ENCODE measurements at regions not wholly inside any gene's neighbourhood (a gene's known extent, or its start where the extent isn't known, plus 50 kb on each side); places are given as distances from the start of the nearest gene placed in this dataset.

GRCh38 chr4:14046642-14047041 lies 419.1 kb upstream of the BOD1L1 start:
- H3K27ac Mint-ChIP-seq, result no peak overlapping the region
- H4K91ac ChIP-seq (ENCODE audit: insufficient read length, low read depth, low read length), result no peak overlapping the region
- H4K20me1 ChIP-seq (ENCODE audit: control insufficient read depth, insufficient read depth, insufficient read length), result no peaks in the 10 kb centered on the region
- H3K56ac ChIP-seq (ENCODE audit: insufficient read length, low read depth, low read length), result no peak overlapping the region
- H3K79me2 ChIP-seq (ENCODE audit: insufficient read depth, low read length), result no peaks in the 10 kb centered on the region
- DNase-seq, result no peak
- H2BK15ac ChIP-seq (ENCODE audit: low read depth, low read length), result no peak overlapping the region
- H3K9me3 ChIP-seq (ENCODE audit: control insufficient read depth, low read depth, low read length), result no peaks in the 10 kb centered on the region
- H2BK12ac ChIP-seq (ENCODE audit: insufficient read length, low read depth, low read length), result no peak overlapping the region
- H3K9ac ChIP-seq (ENCODE audit: extremely low read depth, insufficient read length, low read length), result no peak overlapping the region
- no peak overlapping the region for H3K4ac ChIP-seq (ENCODE audit: low read depth, low read length)
- TF ChIP-seq CTCF (conservative IDR thresholded peaks at IDR 0.05), result no peak
- no peak overlapping the region for H2AK5ac ChIP-seq (ENCODE audit: insufficient read length, low read length)
- no peaks in the 10 kb centered on the region for H3K79me1 ChIP-seq (ENCODE audit: insufficient read depth, low read depth, low read length, poor library complexity, severe bottlenecking)
- H3K27me3 Mint-ChIP-seq (ENCODE audit: low read depth), result no peaks in the 10 kb centered on the region
- no peak overlapping the region for H3K4me2 ChIP-seq (ENCODE audit: insufficient read depth, insufficient read length, low read length)
- H3K4me1 ChIP-seq (ENCODE audit: insufficient read depth, low read length), result no peaks in the 10 kb centered on the region
- no peak overlapping the region for H3K18ac ChIP-seq (ENCODE audit: insufficient read length, low read depth, low read length)
- no peaks in the 10 kb centered on the region for H3K4me1 Mint-ChIP-seq
- H3K4me3 Mint-ChIP-seq, result no peak overlapping the region
- H2BK5ac ChIP-seq (ENCODE audit: insufficient read length, low read length), result no peak overlapping the region
- no peaks in the 10 kb centered on the region for H3K23me2 ChIP-seq (ENCODE audit: insufficient read length, low read depth, low read length, poor library complexity, severe bottlenecking)
- H3K23ac ChIP-seq (ENCODE audit: insufficient read length, low read depth, low read length), result no peak overlapping the region
- H4K8ac ChIP-seq (replicated peaks; ENCODE audit: insufficient read length, low read depth, low read length), result no peak overlapping the region
- no peak overlapping the region for H3T11ph ChIP-seq (ENCODE audit: low read length)
- H3K27me3 ChIP-seq (ENCODE audit: insufficient read depth, low read length), result no peaks in the 10 kb centered on the region
- no peak overlapping the region for H2BK120ac ChIP-seq (ENCODE audit: low read depth, low read length, poor library complexity, severe bottlenecking)
- no peaks in the 10 kb centered on the region for H3K9me3 Mint-ChIP-seq
- H2BK20ac ChIP-seq (ENCODE audit: low read depth, low read length, poor library complexity, severe bottlenecking), result no peak overlapping the region
- no peak overlapping the region for H3K14ac ChIP-seq (ENCODE audit: insufficient read depth, low read length)
- H4K5ac ChIP-seq (ENCODE audit: insufficient read length, low read depth, low read length), result no peak overlapping the region
- H2AFZ ChIP-seq (ENCODE audit: low read length), result no peak overlapping the region
- H3K27ac ChIP-seq (ENCODE audit: insufficient read length, low read depth, low read length), result no peak overlapping the region
- no peaks in the 10 kb centered on the region for H3K36me3 Mint-ChIP-seq (ENCODE audit: insufficient read depth in 1 of 3, low read depth in 3 of 3)

All from H9 (cell line).